Caco-2 (cell line): ENCODE measurements at regions not wholly inside any gene's neighbourhood (a gene's known extent, or its start where the extent isn't known, plus 50 kb on each side); places are given as distances from the start of the nearest gene placed in this dataset.

ENCODE experiments used
- BruUV-seq: library from RNA; stranded (reverse); fragments of 400-500 nt; replicated peaks from 2 replicates; lab custom pipeline; 2021; lab: Mats Ljungman, UMichigan
- CTCF ChIA-PET: fragments of 300-600 bp; sonication (Branson Sonifier 250); formaldehyde crosslinking; loops from one replicate; lab custom pipeline; 2022; ENCODE audit warnings: antibody characterized with exemption; lab: Charles Lee
- POLR2A ChIA-PET: fragments of 300-600 bp; sonication (Branson Sonifier 250); formaldehyde crosslinking; loops from one replicate; lab custom pipeline; 2022; ENCODE audit warnings: antibody characterized with exemption; lab: Charles Lee
- DNase-seq, 2 experiments: peaks; one replicate each; pipeline versions ENCODE4 v3.0.0 to v3.0.0-alpha.2; 2020 to 2022
- H3K27me3 ChIP-seq: replicated peaks from 2 replicates; pipeline ENCODE4 v1.6.0; 2011; ENCODE audit warnings: low read length; ENCODE audit not compliant: control insufficient read depth, insufficient read depth
- H3K36me3 ChIP-seq: 2 replicates; pipeline ENCODE4 v1.5.1; 2011; ENCODE audit warnings: low read length; ENCODE audit not compliant: control insufficient read depth, insufficient read depth
- H3K4me1 ChIP-seq: fragments of 250-450 bp; sonication (Bioruptor Pico); 2 replicates; pipeline ENCODE4 v1.5.1; 2020; ENCODE audit warnings: mild to moderate bottlenecking
- H3K4me3 ChIP-seq: 2 replicates; pipeline ENCODE4 v1.5.1; 2011; ENCODE audit warnings: low read depth, mild to moderate bottlenecking, control low read depth, low read length
- H3K9me3 ChIP-seq: fragments of 250-450 bp; sonication (Bioruptor Pico); 2 replicates; pipeline ENCODE4 v1.5.1; 2020; ENCODE audit warnings: mild to moderate bottlenecking, moderate library complexity
- H3K27ac Mint-ChIP-seq: one replicate; pipeline ENCODE4 v1.8.0; 2022; ENCODE audit warnings: mixed read lengths; ENCODE audit not compliant: unreplicated experiment
- H3K27me3 Mint-ChIP-seq: one replicate; pipeline ENCODE4 v1.8.0; 2022; ENCODE audit warnings: mixed read lengths; ENCODE audit not compliant: insufficient read depth, unreplicated experiment
- H3K36me3 Mint-ChIP-seq: one replicate; pipeline ENCODE4 v1.8.0; 2022; ENCODE audit warnings: mild to moderate bottlenecking, mixed read lengths; ENCODE audit not compliant: insufficient read depth, unreplicated experiment
- H3K4me1 Mint-ChIP-seq: one replicate; pipeline ENCODE4 v1.8.0; 2022; ENCODE audit warnings: low read depth, mixed read lengths; ENCODE audit not compliant: unreplicated experiment
- H3K4me3 Mint-ChIP-seq: one replicate; pipeline ENCODE4 v1.8.0; 2022; ENCODE audit warnings: mild to moderate bottlenecking, moderate library complexity, mixed read lengths; ENCODE audit not compliant: unreplicated experiment
- H3K9me3 Mint-ChIP-seq: one replicate; pipeline ENCODE4 v1.8.0; 2022; ENCODE audit warnings: mixed read lengths; ENCODE audit not compliant: unreplicated experiment
- CTCF ChIP-seq, 2 experiments: fragments of 200-600 bp in 1 of 2; IDR thresholded peaks; 1 replicate in 1 of 2; 2 replicates in 1 of 2; pipeline versions ENCODE4 v1.5.1 to v1.8.0; 2011 to 2022; ENCODE audit warnings: antibody characterized with exemption in 1 of 2, control low read depth in 1 of 2, inconsistent platforms in 1 of 2, low read depth in 1 of 2, low read length in 1 of 2, mild to moderate bottlenecking in 1 of 2, moderate library complexity in 1 of 2; ENCODE audit not compliant: insufficient read depth in 1 of 2, severe bottlenecking in 1 of 2, unreplicated experiment in 1 of 2
- intact Hi-C: fragments of 100-400 bp; cut with micrococcal nuclease; formaldehyde crosslinking; loops from one replicate; pipeline ENCODE4 v1.10.0; 2022; ENCODE audit not compliant: unreplicated experiment

DNA sequence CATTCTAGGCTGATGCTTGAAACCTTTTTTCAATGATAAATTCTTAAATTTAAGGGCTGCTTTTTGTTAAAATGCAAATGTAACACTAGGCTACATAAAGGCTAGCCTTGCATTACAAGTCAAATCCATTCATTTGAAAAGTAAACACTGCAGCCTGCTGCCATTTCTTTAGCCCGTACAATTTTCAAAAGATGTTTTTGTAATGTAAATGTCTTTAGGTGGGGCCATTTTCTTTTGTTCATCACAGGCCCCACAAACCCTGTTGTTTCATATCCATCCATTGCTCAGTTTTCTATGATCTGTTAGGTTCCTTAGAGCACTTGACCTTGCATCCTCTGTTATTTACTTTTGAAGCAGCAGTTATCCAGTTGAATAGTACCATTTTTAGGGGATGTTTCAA, 296.2 kb upstream of the AMOT start:
- no peaks in the 10 kb centered on the region for H3K36me3 ChIP-seq
- no peaks in the 10 kb centered on the region for H3K27me3 Mint-ChIP-seq
- H3K9me3 Mint-ChIP-seq, result no peaks in the 10 kb centered on the region
- no peak overlapping the region for H3K27ac Mint-ChIP-seq
- no peak overlapping the region for H3K4me3 Mint-ChIP-seq
- no peaks in the 10 kb centered on the region for H3K4me1 ChIP-seq
- CTCF ChIA-PET, result no interaction called here
- no peak for DNase-seq
- TF ChIP-seq CTCF (IDR thresholded peaks at IDR 0.05; ENCODE audit: insufficient read depth in 1 of 2, low read depth in 1 of 2, low read length in 1 of 2, severe bottlenecking in 1 of 2, unreplicated experiment in 1 of 2), result no peak
- BruUV-seq, result no TSS peak
- no peak overlapping the region for H3K4me3 ChIP-seq
- intact Hi-C loops, result no loop called here
- no peaks in the 10 kb centered on the region for H3K9me3 ChIP-seq
- H3K36me3 Mint-ChIP-seq, result no peaks in the 10 kb centered on the region
- H3K27me3 ChIP-seq, result no peaks in the 10 kb centered on the region
- H3K4me1 Mint-ChIP-seq, result no peaks in the 10 kb centered on the region
- POLR2A ChIA-PET, result no interaction called here

DNA sequence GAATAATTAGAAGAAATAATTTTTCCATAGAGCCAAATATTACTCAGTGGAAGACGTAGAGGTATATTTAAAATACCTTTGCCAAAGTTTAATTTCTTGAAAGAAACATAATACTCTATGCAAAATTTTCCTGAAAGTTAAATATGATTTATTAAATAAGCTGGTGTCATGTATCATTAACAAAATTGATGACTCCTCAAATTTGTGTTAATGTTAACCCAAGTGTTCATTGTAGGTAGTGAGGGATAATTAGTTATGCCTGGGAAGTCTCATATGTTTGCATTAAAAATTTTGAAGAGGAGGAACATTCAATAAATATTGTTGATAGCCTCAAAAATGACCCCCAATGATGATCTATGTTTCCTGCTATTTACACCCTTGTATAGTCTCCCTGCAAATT, 292.7 kb upstream of the AMOT start:
- DNase-seq, result no peak
- H3K4me3 ChIP-seq, result no peak overlapping the region
- no peaks in the 10 kb centered on the region for H3K9me3 Mint-ChIP-seq
- H3K27ac Mint-ChIP-seq, result no peak overlapping the region
- BruUV-seq, result no TSS peak
- no peak for TF ChIP-seq CTCF (IDR thresholded peaks at IDR 0.05; ENCODE audit: insufficient read depth in 1 of 2, low read depth in 1 of 2, low read length in 1 of 2, severe bottlenecking in 1 of 2, unreplicated experiment in 1 of 2)
- no peaks in the 10 kb centered on the region for H3K36me3 Mint-ChIP-seq
- no peak overlapping the region for H3K4me3 Mint-ChIP-seq
- ChIA-PET POLR2A (no interaction called here), CTCF (no interaction called here)
- H3K27me3 ChIP-seq, result no peaks in the 10 kb centered on the region
- intact Hi-C loops, result no loop called here
- no peaks in the 10 kb centered on the region for H3K9me3 ChIP-seq
- no peaks in the 10 kb centered on the region for H3K27me3 Mint-ChIP-seq
- no peaks in the 10 kb centered on the region for H3K4me1 ChIP-seq
- H3K4me1 Mint-ChIP-seq, result no peaks in the 10 kb centered on the region
- H3K36me3 ChIP-seq, result no peaks in the 10 kb centered on the region

DNA sequence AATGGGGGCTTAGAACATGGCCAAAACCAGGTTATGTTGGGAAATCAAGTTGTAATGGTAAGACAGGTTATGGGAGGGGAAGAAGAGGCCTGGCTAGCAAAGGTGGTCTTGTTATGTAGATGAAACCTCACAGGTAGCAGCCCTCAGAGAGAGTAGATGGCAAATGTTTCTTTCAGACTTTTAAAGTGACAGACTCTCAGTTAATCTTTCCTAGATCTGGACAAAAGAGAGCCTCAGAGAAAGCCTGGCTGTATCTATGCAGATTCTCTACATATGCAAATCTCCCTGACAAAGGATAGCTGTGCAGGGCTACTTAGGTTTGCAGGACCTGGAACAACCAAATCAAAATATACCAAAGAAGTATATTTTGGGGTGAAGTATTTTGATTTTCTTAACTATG, 284.1 kb upstream of the AMOT start:
- no peaks in the 10 kb centered on the region for H3K36me3 ChIP-seq
- no peak overlapping the region for H3K4me3 Mint-ChIP-seq
- H3K4me1 Mint-ChIP-seq, result no peaks in the 10 kb centered on the region
- no peak for TF ChIP-seq CTCF (IDR thresholded peaks at IDR 0.05; ENCODE audit: insufficient read depth in 1 of 2, low read depth in 1 of 2, low read length in 1 of 2, severe bottlenecking in 1 of 2, unreplicated experiment in 1 of 2)
- no peaks in the 10 kb centered on the region for H3K4me1 ChIP-seq
- no peaks in the 10 kb centered on the region for H3K9me3 Mint-ChIP-seq
- POLR2A ChIA-PET, result no interaction called here
- no peaks in the 10 kb centered on the region for H3K27me3 ChIP-seq
- no TSS peak for BruUV-seq
- H3K4me3 ChIP-seq, result no peak overlapping the region
- CTCF ChIA-PET, result no interaction called here
- H3K27me3 Mint-ChIP-seq, result no peaks in the 10 kb centered on the region
- intact Hi-C loops, result no loop called here
- no peak for DNase-seq
- no peaks in the 10 kb centered on the region for H3K9me3 ChIP-seq
- H3K27ac Mint-ChIP-seq, result no peak overlapping the region
- H3K36me3 Mint-ChIP-seq, result no peaks in the 10 kb centered on the region
